Astrocyte (in vitro differentiated cells and primary cell): ENCODE measurements at regions not wholly inside any gene's neighbourhood (a gene's known extent, or its start where the extent isn't known, plus 50 kb on each side); places are given as distances from the start of the nearest gene placed in this dataset.
"Not testable (repeated sequence)": the region's sequence is repeated elsewhere in the genome, so short reads cannot be mapped to it uniquely, and the experiment has no call there.

Source experiments
- DNase-seq: peaks from one replicate; pipeline ENCODE4 v3.0.0-alpha.2; 2010; ENCODE audit warnings: low read depth
- FAIRE-seq: peaks from 2 replicates; lab custom pipeline; 2011; peaks lifted over from hg19 to GRCh38; lab: Jason Lieb, UNC
- H2AFZ ChIP-seq: 2 replicates; pipeline ENCODE4 v1.6.0; 2012; ENCODE audit warnings: low read depth, low read length, inconsistent platforms
- H3K27ac ChIP-seq: 2 replicates; pipeline ENCODE4 v1.5.1; 2011; ENCODE audit warnings: low read depth, low read length, inconsistent platforms
- H3K27me3 ChIP-seq: 2 replicates; pipeline ENCODE4 v1.6.0; 2011; ENCODE audit warnings: low read length, inconsistent platforms; ENCODE audit not compliant: insufficient read depth
- H3K36me3 ChIP-seq: 2 replicates; pipeline ENCODE4 v1.5.1; 2011; ENCODE audit warnings: low read length, inconsistent platforms; ENCODE audit not compliant: insufficient read depth
- H3K4me1 ChIP-seq: 2 replicates; pipeline ENCODE4 v1.5.1; 2011; ENCODE audit warnings: low read length, inconsistent platforms; ENCODE audit not compliant: insufficient read depth
- H3K4me2 ChIP-seq: 2 replicates; pipeline ENCODE4 v1.6.0; 2012; ENCODE audit warnings: low read length, inconsistent platforms
- H3K4me3 ChIP-seq: 2 replicates; pipeline ENCODE4 v1.5.1; 2011; ENCODE audit warnings: low read depth, mild to moderate bottlenecking, low read length, inconsistent platforms; ENCODE audit not compliant: insufficient read depth
- H3K79me2 ChIP-seq: 2 replicates; pipeline ENCODE4 v1.6.0; 2012; ENCODE audit warnings: mild to moderate bottlenecking, low read length, inconsistent platforms; ENCODE audit not compliant: insufficient read depth
- H3K9ac ChIP-seq: 2 replicates; pipeline ENCODE4 v1.6.0; 2012; ENCODE audit warnings: mild to moderate bottlenecking, low read length, inconsistent platforms
- H3K9me3 ChIP-seq: 2 replicates; pipeline ENCODE4 v1.5.1; 2012; ENCODE audit warnings: low read depth, mild to moderate bottlenecking, low read length, inconsistent platforms; ENCODE audit not compliant: insufficient read depth
- H4K20me1 ChIP-seq: 2 replicates; pipeline ENCODE4 v1.6.0; 2012; ENCODE audit warnings: low read length, inconsistent platforms; ENCODE audit not compliant: insufficient read depth
- H3K27ac Mint-ChIP-seq: one replicate; pipeline ENCODE4 v1.8.0; 2021; ENCODE audit warnings: mild to moderate bottlenecking, mixed read lengths; ENCODE audit not compliant: unreplicated experiment
- H3K27me3 Mint-ChIP-seq: one replicate; pipeline ENCODE4 v1.8.0; 2021; ENCODE audit warnings: low read depth, mixed read lengths; ENCODE audit not compliant: unreplicated experiment
- H3K36me3 Mint-ChIP-seq: one replicate; pipeline ENCODE4 v1.8.0; 2021; ENCODE audit warnings: low read depth, mixed read lengths; ENCODE audit not compliant: unreplicated experiment
- H3K4me1 Mint-ChIP-seq: one replicate; pipeline ENCODE4 v1.8.0; 2021; ENCODE audit warnings: low read depth, mixed read lengths; ENCODE audit not compliant: unreplicated experiment
- H3K4me3 Mint-ChIP-seq: one replicate; pipeline ENCODE4 v1.8.0; 2021; ENCODE audit warnings: mild to moderate bottlenecking, moderate library complexity, mixed read lengths; ENCODE audit not compliant: unreplicated experiment
- H3K9me3 Mint-ChIP-seq: one replicate; pipeline ENCODE4 v1.8.0; 2021; ENCODE audit warnings: mild to moderate bottlenecking, mixed read lengths; ENCODE audit not compliant: unreplicated experiment
- EZH2 ChIP-seq: IDR thresholded peaks from 2 replicates; pipeline ENCODE4 v1.6.1; 2012; ENCODE audit warnings: mild to moderate bottlenecking, low read length, inconsistent platforms; ENCODE audit not compliant: insufficient read depth
- TF ChIP-seq, protein P1 (sequence below): IDR thresholded peaks from 2 replicates; pipeline ENCODE4 v1.5.1; 2011; ENCODE audit warnings: low read depth, mild to moderate bottlenecking, inconsistent platforms, low read length, moderate library complexity; ENCODE audit not compliant: insufficient read depth

DNA sequence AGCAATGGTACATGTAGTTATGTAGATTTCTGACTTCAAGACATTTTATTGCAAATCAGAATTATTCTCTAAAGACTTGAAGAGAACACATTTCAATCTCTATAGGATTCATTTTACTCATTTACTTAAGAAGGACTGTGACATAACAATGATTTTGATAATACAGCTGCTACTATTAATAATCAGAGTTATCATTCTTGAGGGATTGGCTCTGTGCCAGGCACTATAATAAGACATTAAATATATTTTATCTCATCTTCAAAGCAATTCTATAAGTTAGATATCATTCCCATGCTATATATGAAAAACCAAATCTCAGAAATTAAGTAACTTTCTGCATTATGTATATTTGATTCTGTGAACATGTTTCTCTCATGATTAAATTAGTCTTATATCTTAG is 103.7 kb upstream of the CALCR start:
- Histone ChIP-seq H4K20me1 (no peaks in the 10 kb centered on the region), H3K4me3 (no peak overlapping the region), H3K27me3 (no peaks in the 10 kb centered on the region), H3K27ac (no peak overlapping the region), H3K4me1 (no peaks in the 10 kb centered on the region), H3K4me2 (no peak overlapping the region), H3K36me3 (no peaks in the 10 kb centered on the region), H3K9me3 (no peaks in the 10 kb centered on the region), H2AFZ (no peak overlapping the region), H3K79me2 (no peaks in the 10 kb centered on the region), H3K9ac (no peak overlapping the region)
- Mint-ChIP-seq H3K27ac (no peak overlapping the region), H3K9me3 (no peaks in the 10 kb centered on the region), H3K4me1 (no peaks in the 10 kb centered on the region), H3K27me3 (no peaks in the 10 kb centered on the region), H3K36me3 (no peaks in the 10 kb centered on the region), H3K4me3 (no peak overlapping the region)
- TF ChIP-seq, protein P1, sequence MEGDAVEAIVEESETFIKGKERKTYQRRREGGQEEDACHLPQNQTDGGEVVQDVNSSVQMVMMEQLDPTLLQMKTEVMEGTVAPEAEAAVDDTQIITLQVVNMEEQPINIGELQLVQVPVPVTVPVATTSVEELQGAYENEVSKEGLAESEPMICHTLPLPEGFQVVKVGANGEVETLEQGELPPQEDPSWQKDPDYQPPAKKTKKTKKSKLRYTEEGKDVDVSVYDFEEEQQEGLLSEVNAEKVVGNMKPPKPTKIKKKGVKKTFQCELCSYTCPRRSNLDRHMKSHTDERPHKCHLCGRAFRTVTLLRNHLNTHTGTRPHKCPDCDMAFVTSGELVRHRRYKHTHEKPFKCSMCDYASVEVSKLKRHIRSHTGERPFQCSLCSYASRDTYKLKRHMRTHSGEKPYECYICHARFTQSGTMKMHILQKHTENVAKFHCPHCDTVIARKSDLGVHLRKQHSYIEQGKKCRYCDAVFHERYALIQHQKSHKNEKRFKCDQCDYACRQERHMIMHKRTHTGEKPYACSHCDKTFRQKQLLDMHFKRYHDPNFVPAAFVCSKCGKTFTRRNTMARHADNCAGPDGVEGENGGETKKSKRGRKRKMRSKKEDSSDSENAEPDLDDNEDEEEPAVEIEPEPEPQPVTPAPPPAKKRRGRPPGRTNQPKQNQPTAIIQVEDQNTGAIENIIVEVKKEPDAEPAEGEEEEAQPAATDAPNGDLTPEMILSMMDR = no peak
- no peak for TF ChIP-seq EZH2
- DNase-seq (no peak), FAIRE-seq (no peak)

- FAIRE-seq (no peak), DNase-seq (no peak)
- H3K9ac ChIP-seq = no peak overlapping the region
- H3K9me3 ChIP-seq = no peaks in the 10 kb centered on the region
- H3K27me3 ChIP-seq = no peaks in the 10 kb centered on the region
- H3K36me3 ChIP-seq = no peaks in the 10 kb centered on the region
- no peak overlapping the region for H3K4me3 ChIP-seq
- no peak overlapping the region for H3K4me2 ChIP-seq
- Mint-ChIP-seq H3K4me3 (no peak overlapping the region), H3K27ac (no peak overlapping the region), H3K9me3 (peaks cover 13% of the 10 kb centered on the region), H3K36me3 (no peaks in the 10 kb centered on the region), H3K4me1 (no peaks in the 10 kb centered on the region), H3K27me3 (no peaks in the 10 kb centered on the region)
- H3K4me1 ChIP-seq = no peaks in the 10 kb centered on the region
- H4K20me1 ChIP-seq = no peaks in the 10 kb centered on the region
- no peak overlapping the region for H2AFZ ChIP-seq
- TF ChIP-seq, protein P1 = no peak
- TF ChIP-seq EZH2 = no peak
- no peaks in the 10 kb centered on the region for H3K79me2 ChIP-seq
- no peak overlapping the region for H3K27ac ChIP-seq
Observed at GRCh38 chr7:93663561-93664299, 89.2 kb upstream of the CALCR start.

DNA sequence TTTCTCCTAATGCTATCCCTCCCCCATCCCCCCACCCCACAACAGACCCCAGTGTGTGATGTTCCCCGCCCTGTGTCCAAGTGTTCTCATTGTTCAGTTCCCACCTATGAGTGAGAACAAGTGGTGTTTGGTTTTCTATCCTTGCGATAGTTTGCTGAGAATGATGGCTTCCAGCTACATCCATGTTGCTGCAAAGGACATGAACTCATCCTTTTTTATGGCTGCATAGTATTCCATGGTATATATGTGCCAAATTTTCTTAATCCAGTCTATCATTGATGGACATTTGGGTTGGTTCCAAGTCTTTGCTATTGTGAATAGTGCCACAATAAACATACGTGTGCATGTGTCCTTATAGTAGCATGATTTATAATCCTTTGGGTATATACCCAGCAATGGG is 83.6 kb upstream of the CALCR start:
- H3K4me1 Mint-ChIP-seq, FAIRE-seq, H3K4me3 Mint-ChIP-seq: not testable (repeated sequence)

More for the DNA sequence above, 83.6 kb upstream of the CALCR start:
- not testable (repeated sequence) for H3K9me3 ChIP-seq, DNase-seq, H3K27ac Mint-ChIP-seq, H3K4me3 ChIP-seq, H3K4me1 ChIP-seq, H3K4me2 ChIP-seq, H3K79me2 ChIP-seq, H2AFZ ChIP-seq, H3K27me3 Mint-ChIP-seq, H3K9ac ChIP-seq, H3K27me3 ChIP-seq, H3K36me3 Mint-ChIP-seq, H4K20me1 ChIP-seq, H3K27ac ChIP-seq, H3K36me3 ChIP-seq
- H3K9me3 Mint-ChIP-seq = peaks cover 13% of the 10 kb centered on the region
